ENCODE measurements at regions not wholly inside any gene's neighbourhood (a gene's known extent, or its start where the extent isn't known, plus 50 kb on each side); places are given as distances from the start of the nearest gene placed in this dataset.

- TF ChIP-seq CTCF (conservative IDR thresholded peaks at IDR 0.05; ENCODE audit: low read depth in 2 of 2) (no peak), REST (IDR thresholded peaks at IDR 0.05; ENCODE audit: unreplicated experiment) (no peak), EZH2phosphoT487 (IDR thresholded peaks at IDR 0.05; ENCODE audit: unreplicated experiment) (no peak), POLR2AphosphoS5 (IDR thresholded peaks at IDR 0.05; ENCODE audit: low read depth) (no peak), EZH2 (IDR thresholded peaks at IDR 0.05; ENCODE audit: low read depth, unreplicated experiment) (no peak)
Measured at GRCh38 chr13:81591528-81592220, 1250.7 kb upstream of the SPRY2 start.
